Stimulated activated naive CD4-positive, alpha-beta T cell treated with Interleukin-2 at 50 U/mL for 16 hours (primary cell): ENCODE measurements at regions not wholly inside any gene's neighbourhood (a gene's known extent, or its start where the extent isn't known, plus 50 kb on each side); places are given as distances from the start of the nearest gene placed in this dataset.

Experiments used
- DNase-seq: peaks from one replicate; lab custom pipeline; 2025; lab: John Stamatoyannopoulos, UW

DNA sequence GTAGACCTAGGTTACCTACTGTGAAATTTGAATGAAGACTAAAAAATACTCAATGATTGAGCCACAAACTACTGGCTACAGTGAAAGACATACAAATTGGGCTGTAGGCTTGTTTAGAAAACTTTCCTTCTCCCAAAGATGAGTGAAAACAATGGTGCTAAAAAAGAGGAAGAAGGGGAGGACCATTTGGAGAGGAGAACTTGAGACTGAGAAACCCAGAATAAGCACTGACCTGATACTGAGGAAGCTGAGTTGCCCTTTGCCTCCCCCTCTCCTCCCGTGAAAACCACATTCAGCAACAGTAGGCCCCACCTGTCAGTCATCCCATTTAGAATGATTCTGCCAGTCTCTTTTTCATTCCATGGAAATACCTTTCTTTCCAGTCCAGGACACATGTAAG, 484.0 kb upstream of the TGFBR2 start:
- DNase-seq, result no peak

DNA sequence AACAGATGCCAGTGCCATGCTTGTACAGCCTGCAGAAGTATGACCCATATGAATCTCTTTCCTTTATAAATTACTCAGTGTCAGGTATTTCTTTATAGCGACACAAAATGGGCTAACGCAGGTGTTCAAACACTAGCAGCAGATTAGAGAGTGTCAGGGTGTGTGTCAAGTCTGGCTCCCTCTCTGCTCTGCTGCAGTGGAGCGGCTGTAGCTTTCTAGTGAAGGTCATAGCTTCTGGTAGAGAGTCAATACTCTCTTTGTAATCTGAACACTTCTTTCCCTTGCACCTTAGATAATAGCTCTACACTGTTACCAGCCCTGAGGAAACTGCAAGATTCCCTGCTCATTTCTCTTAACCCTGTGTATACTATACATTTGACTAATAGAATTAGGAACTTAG, 483.2 kb upstream of the TGFBR2 start:
- DNase-seq, result no peak

GRCh38 chr3:30123755-30124154, 482.6 kb upstream of the TGFBR2 start:
- no peak for DNase-seq

DNA sequence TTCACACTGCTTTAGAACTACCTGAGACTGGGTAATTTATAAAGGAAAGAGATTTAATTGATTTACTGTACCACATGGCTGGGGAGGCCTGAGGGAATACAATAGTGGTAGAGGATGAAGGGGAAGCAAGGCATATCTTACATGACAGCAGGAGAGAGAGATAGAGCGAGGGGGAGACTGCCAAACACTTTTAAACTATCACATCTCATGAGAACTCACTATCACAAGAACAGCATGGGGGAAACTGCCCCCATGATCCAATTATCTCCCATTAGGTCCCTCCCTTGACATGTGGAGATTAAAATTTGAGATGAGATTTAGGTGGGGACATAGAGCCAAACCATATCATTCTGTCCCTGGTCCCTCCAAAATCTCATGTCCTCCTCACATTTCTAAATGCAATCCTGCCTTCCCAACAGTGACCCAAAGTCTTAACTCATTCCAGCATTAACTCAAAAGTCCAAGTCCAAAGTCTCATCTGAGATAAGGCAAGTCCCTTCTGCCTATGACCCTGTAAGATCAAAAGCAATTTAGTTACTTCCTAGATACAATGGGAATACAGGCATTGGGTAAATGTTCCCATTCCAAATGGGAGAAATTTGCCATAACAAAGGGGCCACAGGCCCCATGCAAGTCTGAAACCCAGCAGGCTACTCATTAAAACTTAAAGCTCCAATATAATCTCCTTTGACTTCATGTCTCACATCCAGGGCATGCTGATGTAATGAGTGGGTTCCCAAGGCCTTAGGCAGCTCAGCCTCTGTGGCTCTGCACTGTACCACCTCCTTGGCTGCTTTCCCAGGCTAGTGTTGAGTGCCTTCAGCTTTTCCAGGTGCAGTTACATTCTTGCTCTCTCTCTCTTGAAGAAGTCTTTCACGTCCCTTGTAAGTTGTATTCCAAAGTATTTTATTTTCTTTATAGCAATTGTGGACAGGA, 481.7 kb upstream of the TGFBR2 start:
- no peak for DNase-seq

- DNase-seq, result no peak
Observed at GRCh38 chr3:30129765-30130164, 476.6 kb upstream of the TGFBR2 start.

DNA sequence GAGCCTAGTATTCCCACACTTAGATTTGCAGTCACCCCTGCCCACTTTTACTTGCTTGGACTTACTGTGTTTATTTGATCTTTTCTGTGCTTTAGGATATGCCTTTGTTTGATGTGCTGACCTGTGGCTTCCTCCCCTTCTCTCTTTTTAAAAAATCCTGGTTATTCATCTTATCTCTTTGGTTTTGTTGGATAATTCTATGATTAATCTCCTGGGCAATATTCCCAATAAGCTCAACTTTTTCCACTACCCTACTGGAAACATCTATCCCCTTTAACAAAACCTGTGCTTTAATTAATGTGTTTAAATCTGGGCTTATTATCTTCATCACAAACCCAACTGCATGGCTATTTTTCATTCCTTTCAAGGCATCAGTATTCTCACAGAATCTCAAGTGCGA, 476.0 kb upstream of the TGFBR2 start:
- DNase-seq, result no peak

DNA sequence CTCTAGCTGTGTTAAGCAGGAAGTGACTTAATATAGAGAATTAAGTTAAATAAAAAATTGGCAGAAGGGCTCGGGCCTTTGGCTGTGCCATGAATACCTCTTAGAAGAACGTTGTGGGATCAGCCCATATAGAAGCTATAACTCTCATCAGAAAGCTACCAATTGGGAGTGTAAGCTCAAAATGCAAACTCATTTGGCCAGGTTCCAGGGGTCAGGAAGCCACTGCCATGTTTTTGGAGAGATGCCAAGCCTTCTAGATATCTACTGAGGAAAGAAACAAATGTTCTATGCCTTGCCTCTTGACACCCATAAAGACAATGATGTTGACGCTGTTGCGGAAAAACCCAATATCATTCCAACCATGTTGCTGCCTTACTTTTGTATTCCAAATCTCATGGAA, 475.2 kb upstream of the TGFBR2 start:
- no peak for DNase-seq

DNA sequence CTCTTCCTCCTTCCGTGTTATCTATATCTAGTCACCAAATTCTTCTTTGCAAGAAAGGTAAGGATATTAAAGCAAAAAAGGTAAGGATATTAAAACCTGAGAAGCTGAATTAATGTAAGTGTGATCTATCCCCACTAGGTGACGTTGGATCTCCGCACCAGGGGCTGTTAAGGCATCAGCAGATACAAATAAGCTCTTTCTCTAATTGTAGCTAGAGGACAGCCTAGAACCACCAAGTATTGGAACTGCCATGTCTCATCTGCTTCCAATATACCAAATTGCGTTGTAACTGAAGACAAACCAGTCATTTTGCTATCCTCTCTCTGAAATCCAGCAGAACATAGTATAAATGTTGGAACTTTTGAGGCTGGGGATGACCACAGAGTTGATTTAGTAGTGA, 471.2 kb upstream of the TGFBR2 start:
- no peak for DNase-seq

GRCh38 chr3:30139283-30139682, 467.1 kb upstream of the TGFBR2 start:
- no peak for DNase-seq

- DNase-seq, result no peak
Observed at GRCh38 chr3:30140356-30141075, 465.9 kb upstream of the TGFBR2 start.

DNA sequence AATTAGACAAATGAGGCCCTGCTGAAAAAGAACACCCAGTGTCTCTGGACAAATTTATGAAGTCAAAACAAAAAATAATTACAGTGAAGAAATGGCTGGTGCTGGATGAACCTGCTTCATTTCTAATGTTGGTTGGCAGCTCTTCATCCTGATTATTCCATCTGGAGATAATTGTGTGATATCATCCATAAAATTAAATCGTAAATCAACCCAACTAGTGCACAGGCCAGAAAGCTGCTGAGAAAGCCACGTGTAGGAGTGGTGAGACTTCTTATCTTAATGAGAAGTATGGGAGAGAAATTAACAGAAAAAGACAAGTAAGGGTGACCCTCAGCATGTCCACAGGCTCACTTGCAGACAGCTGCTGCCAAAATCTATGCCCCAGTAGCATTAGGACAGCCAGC, 465.2 kb upstream of the TGFBR2 start:
- no peak for DNase-seq

- DNase-seq, result no peak
Observed at GRCh38 chr3:30141927-30142326, 464.5 kb upstream of the TGFBR2 start.

GRCh38 chr3:30142946-30143345, 463.5 kb upstream of the TGFBR2 start:
- no peak for DNase-seq

DNA sequence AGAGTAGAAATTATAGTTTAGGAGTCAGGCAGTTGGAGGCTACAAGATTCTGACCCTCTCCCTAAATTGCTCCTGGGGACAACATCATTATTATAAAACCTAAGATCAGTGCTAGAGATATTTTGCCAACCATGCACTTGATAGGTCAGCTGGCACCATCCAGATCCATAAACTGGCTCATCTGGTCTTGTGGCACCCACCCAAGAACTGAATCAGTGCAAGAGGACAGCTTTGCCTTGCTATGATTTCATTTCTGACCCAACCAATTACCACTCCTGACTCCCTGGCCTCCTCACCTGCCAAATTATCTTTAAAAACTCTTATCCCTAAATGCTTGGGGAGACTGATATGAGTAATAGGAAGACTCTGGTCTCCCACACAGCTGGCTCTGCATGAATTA, 461.1 kb upstream of the TGFBR2 start:
- no peak for DNase-seq

DNA sequence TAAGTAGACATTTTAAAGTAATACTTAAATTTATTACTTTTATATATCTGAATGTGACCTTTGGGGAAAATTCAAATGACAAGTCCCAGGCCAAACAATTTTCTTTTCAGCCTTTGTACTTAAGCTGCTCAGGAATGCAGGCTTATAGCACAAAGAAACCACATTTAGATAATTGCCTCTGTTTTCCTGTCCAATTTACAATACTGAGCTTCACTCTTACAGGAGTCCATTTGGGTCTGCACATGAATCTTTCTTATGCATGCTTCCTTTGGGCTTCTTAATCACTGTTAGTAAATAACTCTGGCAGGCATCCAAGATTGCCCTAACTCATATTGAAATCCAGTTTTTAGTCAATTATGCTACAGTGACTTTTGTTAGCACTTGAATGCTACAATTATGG, 459.4 kb upstream of the TGFBR2 start:
- no peak for DNase-seq

GRCh38 chr3:30154853-30155252, 451.5 kb upstream of the TGFBR2 start:
- DNase-seq, result no peak

GRCh38 chr3:30155755-30156154, 450.6 kb upstream of the TGFBR2 start:
- DNase-seq, result no peak

DNA sequence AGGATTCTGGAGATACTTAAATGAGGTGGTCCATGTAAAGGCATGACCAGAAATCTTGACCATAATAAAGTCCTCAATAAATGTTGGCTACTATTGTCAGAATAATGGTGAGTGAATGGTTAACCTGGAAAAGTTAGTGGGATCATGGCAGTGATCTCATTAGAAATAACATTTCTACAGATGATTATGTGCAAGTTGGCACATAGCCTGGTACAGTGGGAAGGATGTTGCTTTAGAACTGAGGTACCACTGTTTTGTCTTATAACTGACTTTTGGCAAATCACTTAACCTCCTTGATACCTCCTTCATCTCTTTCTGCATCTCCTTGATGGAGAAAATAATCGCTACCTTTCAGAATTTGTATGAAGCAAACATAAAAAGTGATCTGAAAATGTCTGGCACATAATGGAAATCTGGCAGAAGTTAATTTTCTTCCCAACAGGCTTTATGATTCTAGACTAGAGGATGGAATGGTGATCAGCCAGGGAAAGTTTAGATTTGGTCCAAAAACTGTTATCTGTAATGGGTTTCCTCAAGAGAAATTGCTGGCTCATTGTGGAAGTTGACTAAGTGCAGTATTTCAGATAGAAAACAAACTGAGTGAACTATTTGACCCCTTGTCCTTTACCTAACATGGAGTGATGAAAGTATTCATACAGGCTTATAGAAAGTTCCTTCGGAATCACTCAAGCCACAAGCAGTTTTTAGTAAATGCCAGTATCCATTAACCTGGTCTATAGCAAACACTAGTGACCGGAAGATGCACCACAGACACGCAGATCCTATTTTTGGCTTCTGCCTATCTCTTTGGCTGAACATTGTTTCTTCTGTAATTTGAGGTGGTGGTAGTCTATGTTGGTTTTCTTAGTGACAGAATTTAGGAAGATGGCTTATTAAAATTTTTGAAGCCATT, 449.6 kb upstream of the TGFBR2 start:
- DNase-seq, result no peak

DNA sequence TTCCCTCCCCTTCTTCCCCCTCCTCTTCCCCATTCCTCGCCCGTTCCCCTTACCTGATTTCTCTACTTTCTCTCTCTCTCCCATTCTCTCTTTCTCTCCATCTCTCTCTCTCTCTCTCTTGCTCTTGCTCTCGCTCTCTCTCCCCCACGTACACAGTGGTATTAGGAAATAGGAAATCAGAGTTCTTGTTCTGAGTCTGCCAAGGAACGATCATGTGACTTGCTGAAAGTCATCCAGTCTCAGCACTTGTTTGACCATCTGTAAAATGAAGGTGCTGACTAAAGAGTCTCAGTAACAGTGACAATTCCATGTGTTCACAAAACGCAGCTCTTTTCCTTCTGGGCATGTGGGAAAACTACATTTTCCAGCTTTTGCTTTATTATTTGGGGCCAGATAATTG, 445.0 kb upstream of the TGFBR2 start:
- DNase-seq, result no peak

DNA sequence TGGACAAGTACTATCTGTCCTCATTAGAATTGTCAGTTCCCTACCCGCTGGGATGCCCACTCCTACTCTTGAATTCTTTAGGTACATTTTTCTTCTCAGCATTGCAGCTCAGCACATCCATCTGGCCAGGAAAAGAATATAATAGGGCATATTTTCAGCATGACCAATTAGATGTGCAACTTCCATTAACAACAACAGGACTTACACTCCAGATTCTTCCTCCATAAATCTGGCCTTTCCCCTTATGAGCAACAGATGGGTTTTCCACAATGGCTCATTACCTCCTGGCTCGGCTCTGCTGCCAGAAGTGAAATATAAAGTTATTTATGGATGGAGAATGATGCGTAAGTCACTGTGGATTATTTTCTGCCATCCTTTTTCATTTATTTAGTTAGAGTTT, 443.8 kb upstream of the TGFBR2 start:
- DNase-seq, result no peak

DNA sequence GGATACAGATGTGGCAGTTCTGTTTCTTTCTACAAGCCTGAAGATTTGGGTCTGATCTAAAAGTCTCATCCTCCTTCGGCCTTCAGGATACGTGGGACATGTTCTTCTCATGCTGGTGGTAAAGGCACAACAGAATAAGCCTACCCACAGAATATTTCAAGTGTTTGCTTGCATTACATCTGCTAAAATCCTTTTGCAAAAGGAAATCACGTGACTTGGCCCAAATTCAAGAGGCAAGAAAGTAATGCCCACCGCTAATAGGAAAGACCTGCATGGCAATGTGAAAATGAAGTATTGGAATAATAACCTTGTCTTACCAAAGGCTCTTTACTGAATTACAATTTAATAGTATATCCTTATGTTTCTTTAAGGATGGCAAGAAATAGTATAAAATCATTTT, 439.9 kb upstream of the TGFBR2 start:
- DNase-seq, result no peak

- no peak for DNase-seq
Observed at GRCh38 chr3:30167541-30168011, 438.8 kb upstream of the TGFBR2 start.
